MM.1S (cell line): ENCODE measurements at regions not wholly inside any gene's neighbourhood (a gene's known extent, or its start where the extent isn't known, plus 50 kb on each side); places are given as distances from the start of the nearest gene placed in this dataset.

Experiments used
- DNase-seq: peaks from one replicate; pipeline ENCODE4 v3.0.0-alpha.2; 2015
- H2AFZ ChIP-seq: fragments of 300-600 bp; sonication (generic); 2 replicates; pipeline ENCODE4 v1.6.0; 2016; ENCODE audit warnings: antibody characterized with exemption, low read length
- H3F3A ChIP-seq: fragments of 300-600 bp; sonication (generic); 2 replicates; pipeline ENCODE4 v1.6.1; 2016; ENCODE audit warnings: mild to moderate bottlenecking, antibody characterized with exemption, low read length, moderate library complexity, mixed read lengths; ENCODE audit not compliant: insufficient read depth
- H3K27ac ChIP-seq: fragments of 300-600 bp; sonication (generic); 2 replicates; pipeline ENCODE4 v1.5.1; 2016; ENCODE audit warnings: mild to moderate bottlenecking, low read length
- H3K27me3 ChIP-seq: fragments of 300-600 bp; sonication (generic); replicated peaks from 2 replicates; pipeline ENCODE4 v1.6.0; 2016; ENCODE audit warnings: low read length; ENCODE audit not compliant: insufficient read depth
- H3K36me3 ChIP-seq: fragments of 300-600 bp; sonication (generic); replicated peaks from 2 replicates; pipeline ENCODE4 v1.6.1; 2016; ENCODE audit warnings: mild to moderate bottlenecking, low read length, mixed read lengths; ENCODE audit not compliant: insufficient read depth
- H3K4me1 ChIP-seq: fragments of 300-600 bp; sonication (generic); 2 replicates; pipeline ENCODE4 v1.6.1; 2016; ENCODE audit warnings: low read length, mixed read lengths
- H3K4me2 ChIP-seq: fragments of 300-600 bp; sonication (generic); 2 replicates; pipeline ENCODE4 v1.6.0; 2016; ENCODE audit warnings: low read depth, low read length
- H3K4me3 ChIP-seq: fragments of 300-600 bp; sonication (generic); 2 replicates; pipeline ENCODE4 v1.5.1; 2016; ENCODE audit warnings: low read length, mixed read lengths
- H3K79me2 ChIP-seq: fragments of 300-600 bp; sonication (generic); 2 replicates; pipeline ENCODE4 v1.6.1; 2016; ENCODE audit warnings: mixed run types, low read length, mixed read lengths
- H3K9ac ChIP-seq: fragments of 300-600 bp; sonication (generic); 2 replicates; pipeline ENCODE4 v1.6.1; 2016; ENCODE audit warnings: low read length, mixed read lengths
- H3K9me2 ChIP-seq: fragments of 300-600 bp; sonication (generic); replicated peaks from 2 replicates; pipeline ENCODE4 v1.6.1; 2016; ENCODE audit warnings: mild to moderate bottlenecking, low read length, mixed read lengths; ENCODE audit not compliant: insufficient read depth
- H3K9me3 ChIP-seq: fragments of 300-600 bp; sonication (generic); replicated peaks from 2 replicates; pipeline ENCODE4 v1.6.1; 2016; ENCODE audit warnings: mild to moderate bottlenecking, low read length, mixed read lengths; ENCODE audit not compliant: insufficient read depth
- H4K20me1 ChIP-seq: fragments of 300-600 bp; sonication (generic); 2 replicates; pipeline ENCODE4 v1.6.1; 2016; ENCODE audit warnings: mild to moderate bottlenecking, low read length, moderate library complexity, mixed read lengths; ENCODE audit not compliant: insufficient read depth
- EZH2 ChIP-seq: fragments of 300-600 bp; sonication (generic); optimal IDR thresholded peaks from 2 replicates; pipeline ENCODE3; 2017; ENCODE audit warnings: low read depth, mild to moderate bottlenecking, antibody characterized with exemption, low read length, mixed read lengths
- EZH2phosphoT487 ChIP-seq: fragments of 300-600 bp; sonication (generic); IDR thresholded peaks from 2 replicates; pipeline ENCODE4 v1.6.1; 2018; ENCODE audit warnings: antibody characterized with exemption, low read length
- TF ChIP-seq, protein P1 (sequence below): fragments of 300-600 bp; sonication (generic); IDR thresholded peaks from 2 replicates; pipeline ENCODE4 v1.5.1; 2016; ENCODE audit warnings: antibody characterized with exemption, low read length, mixed read lengths

DNA sequence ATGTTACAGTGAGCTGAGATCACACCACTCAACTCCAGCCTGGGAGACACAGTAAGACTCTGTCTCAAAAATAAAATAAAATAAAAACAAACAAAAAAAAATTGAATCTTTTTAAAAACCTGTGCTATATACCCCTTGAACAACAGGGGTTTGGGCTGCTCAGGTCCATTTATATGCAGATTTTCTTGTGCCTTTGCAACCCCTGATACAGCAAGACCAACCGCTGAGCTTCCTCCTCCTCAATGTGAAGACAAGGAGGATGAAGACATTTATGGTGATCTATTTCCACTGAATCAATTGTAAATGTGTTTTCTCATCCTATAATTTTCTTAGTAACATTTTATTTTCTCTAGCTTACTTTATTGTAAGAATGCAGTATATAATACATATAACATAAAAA lies 831.0 kb upstream of the ARPP21 start:
- H3K27ac ChIP-seq, result no peak overlapping the region

DNA sequence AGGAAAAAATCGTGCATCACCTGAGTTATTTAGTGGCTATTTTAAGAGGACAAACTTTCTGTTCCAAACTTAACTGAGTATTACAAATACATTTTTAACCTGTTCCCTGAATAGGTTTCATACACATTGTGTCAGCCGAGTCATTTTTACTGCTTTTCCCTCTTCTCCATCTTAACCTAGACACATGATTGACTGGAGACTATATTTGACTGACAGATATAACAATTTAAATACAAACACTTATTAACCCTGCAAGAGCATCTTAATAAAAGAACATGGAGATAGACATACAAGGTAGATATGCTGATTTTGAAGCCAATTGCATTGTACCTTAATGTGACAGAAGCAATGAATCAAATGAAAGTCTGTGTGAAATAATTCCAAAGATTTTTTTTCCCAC lies 810.5 kb upstream of the ARPP21 start:
- Histone ChIP-seq H3K4me1 (no peaks in the 10 kb centered on the region), H3K9me2 (no peaks in the 10 kb centered on the region), H3K27ac (no peak overlapping the region), H3K4me3 (no peak overlapping the region), H2AFZ (no peak overlapping the region), H3K36me3 (no peaks in the 10 kb centered on the region), H3F3A (no peaks in the 10 kb centered on the region), H3K9me3 (no peaks in the 10 kb centered on the region), H3K79me2 (no peaks in the 10 kb centered on the region), H4K20me1 (no peaks in the 10 kb centered on the region), H3K4me2 (no peak overlapping the region), H3K9ac (no peak overlapping the region), H3K27me3 (no peaks in the 10 kb centered on the region)
- no peak for TF ChIP-seq EZH2phosphoT487
- TF ChIP-seq, protein P1, sequence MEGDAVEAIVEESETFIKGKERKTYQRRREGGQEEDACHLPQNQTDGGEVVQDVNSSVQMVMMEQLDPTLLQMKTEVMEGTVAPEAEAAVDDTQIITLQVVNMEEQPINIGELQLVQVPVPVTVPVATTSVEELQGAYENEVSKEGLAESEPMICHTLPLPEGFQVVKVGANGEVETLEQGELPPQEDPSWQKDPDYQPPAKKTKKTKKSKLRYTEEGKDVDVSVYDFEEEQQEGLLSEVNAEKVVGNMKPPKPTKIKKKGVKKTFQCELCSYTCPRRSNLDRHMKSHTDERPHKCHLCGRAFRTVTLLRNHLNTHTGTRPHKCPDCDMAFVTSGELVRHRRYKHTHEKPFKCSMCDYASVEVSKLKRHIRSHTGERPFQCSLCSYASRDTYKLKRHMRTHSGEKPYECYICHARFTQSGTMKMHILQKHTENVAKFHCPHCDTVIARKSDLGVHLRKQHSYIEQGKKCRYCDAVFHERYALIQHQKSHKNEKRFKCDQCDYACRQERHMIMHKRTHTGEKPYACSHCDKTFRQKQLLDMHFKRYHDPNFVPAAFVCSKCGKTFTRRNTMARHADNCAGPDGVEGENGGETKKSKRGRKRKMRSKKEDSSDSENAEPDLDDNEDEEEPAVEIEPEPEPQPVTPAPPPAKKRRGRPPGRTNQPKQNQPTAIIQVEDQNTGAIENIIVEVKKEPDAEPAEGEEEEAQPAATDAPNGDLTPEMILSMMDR, result no peak
- no peak for TF ChIP-seq EZH2
- no peak for DNase-seq

More for the DNA sequence above, 831.0 kb upstream of the ARPP21 start:
- no peaks in the 10 kb centered on the region for H3F3A ChIP-seq
- no peaks in the 10 kb centered on the region for H3K27me3 ChIP-seq
- no peak overlapping the region for H3K4me3 ChIP-seq
- no peaks in the 10 kb centered on the region for H3K9me2 ChIP-seq
- H3K9me3 ChIP-seq, result no peaks in the 10 kb centered on the region
- TF ChIP-seq, protein P1, result no peak
- no peak for TF ChIP-seq EZH2
- TF ChIP-seq EZH2phosphoT487, result no peak
- H3K79me2 ChIP-seq, result no peaks in the 10 kb centered on the region
- no peaks in the 10 kb centered on the region for H4K20me1 ChIP-seq
- no peak overlapping the region for H3K4me2 ChIP-seq
- H3K36me3 ChIP-seq, result no peaks in the 10 kb centered on the region
- no peak overlapping the region for H3K9ac ChIP-seq
- H3K4me1 ChIP-seq, result no peaks in the 10 kb centered on the region
- no peak overlapping the region for H2AFZ ChIP-seq
- no peak for DNase-seq

DNA sequence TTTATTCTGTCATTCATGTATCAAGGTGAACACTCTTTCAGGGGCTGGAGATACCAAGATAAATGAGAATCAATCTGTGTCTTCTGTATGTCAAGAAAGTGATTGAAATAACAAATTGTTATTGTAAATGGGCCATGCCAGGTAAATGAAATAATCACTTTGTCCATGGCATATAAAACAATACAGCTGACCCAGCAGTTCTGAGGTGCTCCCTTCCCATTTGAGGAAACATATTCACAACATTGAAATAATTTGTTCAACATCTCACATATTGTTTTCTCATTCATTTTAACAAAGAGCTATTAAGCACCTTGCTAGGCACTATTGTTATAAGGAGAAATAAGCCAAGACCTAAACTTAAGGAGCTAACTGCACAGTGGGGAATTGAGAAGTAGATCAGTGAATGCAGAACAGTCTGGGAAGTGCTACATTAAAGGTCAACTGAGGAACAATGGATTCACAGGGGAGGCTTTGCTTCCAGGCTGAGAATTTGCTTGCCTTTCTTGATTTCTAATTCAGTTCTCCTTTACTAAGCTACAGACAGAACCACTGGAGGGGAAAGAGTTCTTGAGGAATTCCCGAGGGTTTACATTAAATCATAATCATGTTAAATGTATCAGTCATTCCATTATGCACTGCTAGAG lies 806.3 kb upstream of the ARPP21 start:
- Histone ChIP-seq H3K27ac (no peak overlapping the region), H3K36me3 (no peaks in the 10 kb centered on the region), H3K9ac (no peak overlapping the region), H3K4me1 (no peaks in the 10 kb centered on the region), H3K4me3 (no peak overlapping the region), H3F3A (no peaks in the 10 kb centered on the region), H4K20me1 (no peaks in the 10 kb centered on the region), H3K9me3 (no peaks in the 10 kb centered on the region), H3K9me2 (no peaks in the 10 kb centered on the region), H3K79me2 (no peaks in the 10 kb centered on the region), H3K4me2 (no peak overlapping the region), H2AFZ (no peak overlapping the region), H3K27me3 (no peaks in the 10 kb centered on the region)
- DNase-seq, result no peak
- TF ChIP-seq, protein P1, result no peak
- no peak for TF ChIP-seq EZH2
- TF ChIP-seq EZH2phosphoT487, result no peak
